ENCODE measurements at regions not wholly inside any gene's neighbourhood (a gene's known extent, or its start where the extent isn't known, plus 50 kb on each side); places are given as distances from the start of the nearest gene placed in this dataset.
"Not testable (repeated sequence)": the region's sequence is repeated elsewhere in the genome, so short reads cannot be mapped to it uniquely, and the experiment has no call there.

DNA sequence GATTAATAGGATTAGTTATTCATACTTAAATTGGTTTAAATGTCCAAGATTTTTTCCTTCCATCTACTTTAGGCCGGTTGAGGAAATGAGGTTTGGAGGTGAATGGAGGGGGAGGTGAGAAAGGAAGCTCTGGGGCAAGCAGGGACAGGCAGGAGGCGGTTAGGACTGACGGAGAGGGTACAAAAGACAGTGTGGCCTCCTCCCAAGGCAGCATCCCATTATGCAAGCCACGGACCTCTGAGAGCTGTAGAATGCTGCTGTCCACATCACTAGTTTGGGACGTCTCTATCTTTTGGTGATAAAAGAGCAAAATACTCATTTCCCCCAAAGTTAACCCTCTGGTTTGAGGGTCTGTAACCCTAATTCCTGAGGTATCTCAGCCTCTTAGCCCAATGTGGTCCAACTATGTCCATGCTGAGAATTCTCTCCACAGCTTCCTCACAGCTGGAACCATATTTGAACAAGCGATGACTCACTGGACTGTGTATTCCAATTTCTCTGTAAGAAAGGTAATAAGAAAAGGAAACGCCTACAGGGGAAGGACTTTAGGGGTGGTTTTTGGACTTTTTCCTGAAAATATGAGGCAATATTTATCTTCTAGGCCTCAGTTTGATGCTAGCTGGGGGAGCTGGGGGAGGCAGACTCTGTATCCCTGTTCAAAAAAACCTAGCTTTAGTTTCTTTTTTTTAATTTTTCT is 172.2 kb downstream of the TFAP2B start:
- in situ Hi-C loops (cut with HindIII; ENCODE audit: low sequenced_read_pairs) = no loop called here

DNA sequence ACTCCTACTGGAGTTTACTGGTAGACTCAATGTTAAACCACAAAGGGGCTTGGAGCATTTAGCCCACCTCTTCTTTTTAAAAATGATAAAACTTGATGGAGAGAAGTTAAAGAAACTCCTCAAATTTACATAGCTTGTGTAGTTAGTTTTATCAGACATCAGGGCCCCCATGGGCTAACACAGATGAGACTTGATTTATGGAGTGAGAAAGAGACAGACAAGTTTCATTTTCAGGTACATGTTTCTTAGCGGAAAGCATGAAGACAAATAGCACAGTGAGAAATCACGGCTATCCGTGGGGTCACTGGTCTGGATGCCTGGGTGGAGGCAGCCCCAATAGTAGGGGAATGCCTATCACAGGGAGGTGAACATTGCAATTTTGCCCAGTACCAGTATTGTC is 173.6 kb downstream of the TFAP2B start:
- in situ Hi-C loops (cut with HindIII; ENCODE audit: low sequenced_read_pairs) = no loop called here
- no peak for DNase-seq (ENCODE audit: low spot score)

More for the DNA sequence above, 172.2 kb downstream of the TFAP2B start:
- no peak for DNase-seq (ENCODE audit: low spot score)

DNA sequence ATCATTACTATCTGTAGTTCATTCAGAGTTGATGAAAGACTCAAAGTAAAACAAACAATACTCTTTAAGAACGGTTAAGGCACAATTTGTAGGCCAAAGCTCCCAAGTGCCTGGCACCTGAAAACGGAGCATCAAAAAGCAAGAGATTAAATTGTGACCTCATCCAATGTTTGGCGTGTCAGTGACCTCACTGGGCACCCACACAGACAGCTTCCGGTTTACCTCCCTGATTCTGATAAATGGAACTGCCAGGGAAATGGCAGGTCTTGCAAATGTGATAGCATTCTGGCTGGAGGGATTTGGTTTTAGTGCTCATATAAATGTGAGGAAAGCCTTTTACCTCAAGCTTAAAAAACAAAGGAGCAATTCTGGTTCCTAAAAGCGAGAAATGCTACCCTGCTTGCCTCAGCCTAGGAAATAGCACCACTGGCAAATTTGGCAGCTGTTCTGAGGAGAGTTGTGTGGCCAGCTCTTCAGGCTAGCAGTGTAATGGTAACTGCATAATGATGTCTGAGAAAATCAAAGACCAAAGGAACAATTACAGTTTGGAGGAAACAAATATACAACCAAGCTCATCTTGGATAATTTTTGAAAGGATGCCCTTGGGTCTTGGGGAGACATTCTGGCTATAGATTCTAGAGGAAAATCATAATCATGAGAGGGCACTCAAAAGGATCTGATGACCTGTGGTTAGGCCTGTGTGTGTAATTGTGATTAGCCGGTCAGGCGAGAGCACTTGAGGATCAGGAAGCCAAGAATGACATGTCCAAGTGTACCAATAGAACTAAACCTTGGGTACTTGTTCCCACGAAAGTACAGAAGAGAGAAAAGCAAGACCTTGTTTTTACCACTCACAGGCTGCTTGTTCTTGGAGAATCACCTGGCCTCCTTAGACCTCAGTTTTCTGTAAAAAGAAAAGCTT is 174.3 kb downstream of the TFAP2B start:
- in situ Hi-C loops (cut with HindIII; ENCODE audit: low sequenced_read_pairs) = no loop called here

GRCh38 chr6:50993941-50994720 is 175.5 kb downstream of the TFAP2B start:
- DNase-seq (ENCODE audit: low spot score) = peak; percentile 2
- in situ Hi-C loops (cut with HindIII; ENCODE audit: low sequenced_read_pairs) = no loop called here

More for the DNA sequence above, 174.3 kb downstream of the TFAP2B start:
- no peak for DNase-seq (ENCODE audit: low spot score)

DNA sequence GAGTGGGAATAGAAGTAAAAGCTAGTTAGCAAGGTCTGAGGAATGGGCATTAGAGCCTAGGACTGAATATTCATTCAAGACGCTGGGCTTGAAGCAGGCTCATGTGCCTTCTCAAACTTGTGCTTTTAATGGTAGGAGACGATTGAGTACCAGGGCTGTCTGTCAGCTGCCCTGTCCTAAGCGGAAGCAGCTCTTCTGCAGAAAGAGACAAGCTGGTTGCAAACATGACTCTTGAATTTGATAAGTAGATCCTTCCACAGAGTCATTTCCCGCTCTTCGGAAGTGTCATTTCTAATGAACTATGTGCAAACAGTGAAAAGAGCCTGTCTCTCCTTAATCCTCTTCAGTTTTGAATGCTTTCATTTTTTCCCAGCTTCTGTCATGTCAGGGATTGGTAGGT is 176.4 kb downstream of the TFAP2B start:
- in situ Hi-C loops (cut with HindIII; ENCODE audit: low sequenced_read_pairs) = no loop called here
- no peak for DNase-seq (ENCODE audit: low spot score)

DNA sequence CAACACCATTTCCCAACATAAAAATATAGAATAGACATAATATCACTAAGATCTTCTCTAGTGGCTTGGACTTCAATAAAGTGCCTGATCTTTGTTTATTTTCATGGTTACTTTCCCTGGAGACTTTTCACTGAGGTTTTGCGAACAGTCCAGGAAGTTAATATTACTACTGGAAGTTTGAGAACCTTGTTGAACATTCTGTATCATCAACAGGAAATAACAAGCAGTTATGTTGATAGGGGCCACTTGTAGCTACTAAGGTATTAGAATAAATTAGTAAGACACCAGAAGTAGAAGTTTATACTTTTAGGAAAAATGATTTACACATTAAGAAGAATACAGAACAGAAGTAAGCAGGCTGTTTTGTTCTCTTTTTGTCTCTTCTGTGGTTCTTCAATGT is 180.2 kb downstream of the TFAP2B start:
- no peak for DNase-seq (ENCODE audit: low spot score)
- in situ Hi-C loops (cut with HindIII; ENCODE audit: low sequenced_read_pairs) = no loop called here

- in situ Hi-C loops (cut with HindIII; ENCODE audit: low sequenced_read_pairs) = no loop called here
- no peak for DNase-seq (ENCODE audit: low spot score)
Observed at GRCh38 chr6:51001399-51001798, 182.7 kb downstream of the TFAP2B start.

DNA sequence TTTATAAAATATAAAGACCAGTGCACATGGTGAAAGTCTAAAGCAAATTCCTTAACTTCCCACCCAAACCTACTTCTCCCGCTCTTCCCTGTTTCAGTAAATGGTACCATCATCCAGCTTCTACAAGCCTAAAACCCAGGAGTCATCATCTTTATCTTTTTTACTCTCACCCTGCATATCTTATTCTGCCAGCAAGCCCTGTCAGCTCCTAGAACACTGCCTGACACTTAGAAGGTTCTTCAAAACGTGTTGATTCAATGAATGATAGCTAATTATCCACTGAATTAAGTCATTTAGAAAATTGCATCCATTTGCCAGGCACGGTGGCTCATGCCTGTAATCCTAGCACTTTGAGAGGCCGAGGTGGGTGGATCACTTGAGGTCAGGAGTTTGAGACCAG is 185.7 kb downstream of the TFAP2B start:
- no peak for DNase-seq (ENCODE audit: low spot score)
- in situ Hi-C loops (cut with HindIII; ENCODE audit: low sequenced_read_pairs) = no loop called here

- no peak for DNase-seq (ENCODE audit: low spot score)
- in situ Hi-C loops (cut with HindIII; ENCODE audit: low sequenced_read_pairs) = no loop called here
Observed at GRCh38 chr6:51005779-51006178, 187.1 kb downstream of the TFAP2B start.

DNA sequence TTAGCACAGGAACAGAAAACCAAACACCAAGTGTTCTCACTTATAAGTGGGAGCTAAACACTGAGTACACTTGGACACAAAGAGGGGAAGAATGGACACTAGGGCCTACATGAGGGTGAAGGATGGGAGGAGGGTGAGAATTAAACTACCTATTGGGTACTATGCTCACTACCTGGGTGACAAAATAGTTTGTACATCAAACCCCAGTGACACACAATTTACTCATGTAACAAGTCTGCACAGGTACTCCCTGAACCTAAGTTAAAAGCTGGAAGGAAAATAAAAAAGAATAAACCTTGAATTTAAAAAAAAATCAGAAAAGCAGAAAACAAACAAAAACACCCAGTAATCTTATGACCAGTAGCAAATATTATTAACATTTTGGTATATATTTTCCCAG is 188.6 kb downstream of the TFAP2B start:
- in situ Hi-C loops (cut with HindIII; ENCODE audit: low sequenced_read_pairs) = no loop called here

GRCh38 chr6:51008693-51009092 is 190.0 kb downstream of the TFAP2B start:
- DNase-seq (ENCODE audit: low spot score); in situ Hi-C loops (cut with HindIII; ENCODE audit: low sequenced_read_pairs): not testable (repeated sequence)

More for the DNA sequence above, 188.6 kb downstream of the TFAP2B start:
- DNase-seq (ENCODE audit: low spot score) = no peak

DNA sequence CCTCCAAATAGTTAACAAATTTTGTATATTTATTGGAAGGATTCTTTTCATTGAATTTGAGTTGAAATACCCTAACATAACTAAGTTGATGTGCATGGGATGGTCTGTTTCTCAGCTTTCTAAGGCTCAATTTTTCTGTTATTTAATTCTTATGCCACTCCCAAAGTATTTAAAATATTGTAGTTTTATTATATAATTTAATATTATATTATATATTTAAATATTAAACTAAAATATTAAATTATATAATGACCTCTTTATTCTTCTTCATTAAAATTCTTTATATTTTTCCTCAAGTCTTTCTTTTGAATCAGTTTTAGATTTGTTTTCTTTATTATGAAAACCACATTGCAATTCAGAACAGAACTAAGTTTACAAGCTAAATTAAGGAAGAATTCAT is 194.7 kb downstream of the TFAP2B start:
- DNase-seq (ENCODE audit: low spot score) = no peak
- in situ Hi-C loops (cut with HindIII; ENCODE audit: low sequenced_read_pairs) = no loop called here

- DNase-seq (ENCODE audit: low spot score) = no peak
- in situ Hi-C loops (cut with HindIII; ENCODE audit: low sequenced_read_pairs) = no loop called here
Observed at GRCh38 chr6:51015394-51015793, 196.7 kb downstream of the TFAP2B start.

DNA sequence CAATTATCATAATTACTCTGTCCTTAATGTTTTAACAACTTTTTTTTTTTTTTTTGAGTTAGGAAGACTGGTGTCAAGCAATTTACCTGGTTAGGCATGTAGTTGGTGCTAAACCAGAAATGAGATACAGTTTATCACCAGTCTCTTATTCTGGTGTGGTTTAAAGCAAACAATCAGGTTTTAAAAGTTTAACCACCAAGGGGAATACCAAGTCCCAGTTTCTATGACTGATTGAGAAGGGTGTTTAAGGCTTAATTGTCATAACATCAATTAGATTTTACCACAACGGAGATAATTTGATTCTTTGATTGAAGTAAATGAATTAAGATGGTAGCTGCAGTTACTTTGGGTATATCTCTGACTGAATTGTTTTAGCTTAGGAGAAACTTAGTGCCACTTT is 197.8 kb downstream of the TFAP2B start:
- DNase-seq (ENCODE audit: low spot score) = no peak
- in situ Hi-C loops (cut with HindIII; ENCODE audit: low sequenced_read_pairs) = no loop called here

DNA sequence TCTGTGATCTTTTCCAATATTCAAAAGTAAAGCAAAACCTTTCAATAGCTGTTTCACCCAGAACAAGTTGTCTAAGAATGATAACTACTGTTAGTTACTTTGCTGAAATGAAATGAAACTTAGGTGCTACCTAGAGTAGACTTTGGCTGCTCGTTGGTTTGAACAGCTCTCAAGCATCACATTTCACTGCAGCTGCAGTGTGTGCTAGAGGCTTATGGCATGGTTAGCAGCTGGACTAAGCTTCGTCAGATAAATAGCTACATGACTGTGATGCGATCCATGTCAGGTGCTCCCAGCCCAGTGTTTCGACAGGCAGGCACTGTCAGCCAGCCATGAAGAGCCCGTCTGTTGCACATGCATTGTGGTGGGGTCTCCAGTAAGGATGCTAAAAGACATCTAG is 201.1 kb downstream of the TFAP2B start:
- in situ Hi-C loops (cut with HindIII; ENCODE audit: low sequenced_read_pairs) = no loop called here
- DNase-seq (ENCODE audit: low spot score) = no peak

GRCh38 chr6:51021171-51021570 is 202.5 kb downstream of the TFAP2B start:
- DNase-seq (ENCODE audit: low spot score) = no peak

DNA sequence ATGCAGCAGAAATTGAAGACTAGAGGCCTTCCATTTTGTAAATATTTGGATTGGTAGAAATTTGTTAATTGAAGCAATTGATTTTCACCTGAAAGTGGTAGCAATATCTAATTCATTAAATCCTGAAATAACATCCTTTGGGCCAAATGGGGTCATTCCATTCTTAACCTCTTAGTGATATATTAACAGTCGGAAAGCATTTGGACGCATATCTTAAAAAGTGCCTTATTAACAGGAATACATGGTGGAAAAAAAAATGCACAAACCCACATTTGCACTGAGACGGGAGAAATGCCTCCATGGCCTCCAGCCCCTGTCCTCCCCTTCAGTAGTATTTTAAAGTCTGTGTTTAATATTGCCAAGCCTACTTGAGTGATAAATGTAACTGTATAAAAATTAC is 205.5 kb downstream of the TFAP2B start:
- no peak for DNase-seq (ENCODE audit: low spot score)
- in situ Hi-C loops (cut with HindIII; ENCODE audit: low sequenced_read_pairs) = no loop called here

More at GRCh38 chr6:51021171-51021570, 202.5 kb downstream of the TFAP2B start:
- in situ Hi-C loops (cut with HindIII; ENCODE audit: low sequenced_read_pairs) = no loop called here

DNA sequence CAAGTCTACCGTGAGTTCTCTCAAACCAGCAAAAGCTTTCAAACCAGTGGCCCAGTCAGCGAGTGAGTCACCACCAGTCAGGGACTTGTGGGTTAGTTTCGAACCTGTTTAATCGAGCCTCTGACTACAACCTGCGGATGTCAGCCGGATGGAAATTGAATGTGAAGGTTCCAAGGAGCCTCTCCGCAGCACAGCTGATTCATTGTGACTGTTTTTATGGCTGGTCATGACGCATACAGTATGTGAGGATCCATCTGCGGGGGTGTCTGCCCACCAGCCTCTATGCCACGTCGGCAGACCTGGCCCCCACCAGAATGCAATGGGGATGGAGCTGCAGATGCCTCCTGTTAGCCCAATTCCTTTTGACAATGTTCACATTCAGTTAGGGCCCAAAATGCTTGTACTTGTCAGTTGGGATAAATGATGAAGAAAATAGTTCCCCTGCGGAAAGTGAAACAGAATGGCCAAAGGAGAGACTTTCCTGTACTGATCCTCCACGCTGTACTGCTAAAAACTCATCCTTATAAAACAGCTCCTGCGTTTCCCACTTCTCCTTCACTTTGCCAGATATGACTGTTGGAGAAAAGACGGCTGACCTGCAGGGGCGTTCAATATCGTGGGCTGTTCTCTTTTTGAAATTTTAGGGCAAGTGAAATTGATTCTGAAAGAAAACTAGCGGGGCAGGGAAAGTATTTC is 206.6 kb downstream of the TFAP2B start:
- no peak for DNase-seq (ENCODE audit: low spot score)
- in situ Hi-C loops (cut with HindIII; ENCODE audit: low sequenced_read_pairs) = no loop called here
